GM21360 (cell line): ENCODE measurements at regions not wholly inside any gene's neighbourhood (a gene's known extent, or its start where the extent isn't known, plus 50 kb on each side); places are given as distances from the start of the nearest gene placed in this dataset.
A peak's percentile ranks its signal among the peaks of the same experiment; 100 is the strongest.

Source experiments
- ATAC-seq: cut with Tn5 transposase; IDR thresholded peaks from one replicate; pipeline ENCODE4 v1.9.1; 2021; ENCODE audit warnings: mild to moderate bottlenecking, moderate library complexity; ENCODE audit not compliant: unreplicated experiment

- no peak for ATAC-seq
Measured at GRCh38 chr6:9627916-9628315, 787.0 kb downstream of the TFAP2A start.

DNA sequence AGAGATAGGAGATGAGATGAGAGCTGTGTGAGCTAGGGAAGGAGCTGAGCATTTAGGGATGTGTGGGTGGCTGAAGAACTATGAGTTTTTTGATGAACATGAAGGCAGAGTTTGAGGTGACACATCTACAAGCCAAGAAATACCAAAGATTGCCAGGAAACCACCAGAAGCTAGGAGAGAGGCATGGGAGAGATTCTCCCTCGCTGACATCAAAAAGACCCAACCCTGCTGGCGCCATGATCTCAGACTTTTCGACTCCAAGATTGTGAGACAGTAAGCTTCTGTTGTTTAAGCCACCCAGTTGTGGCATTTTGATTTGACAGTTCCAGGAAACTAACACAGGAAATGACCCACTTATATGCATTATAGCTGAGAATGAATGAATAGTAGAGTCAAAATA is 790.9 kb downstream of the TFAP2A start:
- ATAC-seq = no peak

GRCh38 chr6:9623228-9623832 is 791.5 kb downstream of the TFAP2A start:
- ATAC-seq = no peak

DNA sequence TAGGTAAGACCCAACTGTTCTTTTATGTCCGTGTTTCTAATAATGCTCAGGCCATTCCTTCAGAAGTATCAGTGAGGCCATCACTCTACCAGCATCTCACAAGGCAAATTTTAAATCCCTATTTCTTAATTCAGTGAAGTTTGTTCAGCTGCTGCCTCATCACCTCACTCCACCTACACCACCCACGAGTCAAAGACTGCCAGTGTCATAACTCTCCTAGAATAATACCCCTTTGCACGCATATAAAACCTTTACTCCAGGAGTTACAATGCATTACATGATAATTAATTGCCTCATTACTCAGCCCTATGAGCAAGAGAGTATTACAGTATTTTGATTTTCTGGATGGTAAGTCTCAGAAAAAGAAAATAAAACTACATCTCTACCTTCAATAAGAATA is 793.6 kb downstream of the TFAP2A start:
- ATAC-seq = no peak

DNA sequence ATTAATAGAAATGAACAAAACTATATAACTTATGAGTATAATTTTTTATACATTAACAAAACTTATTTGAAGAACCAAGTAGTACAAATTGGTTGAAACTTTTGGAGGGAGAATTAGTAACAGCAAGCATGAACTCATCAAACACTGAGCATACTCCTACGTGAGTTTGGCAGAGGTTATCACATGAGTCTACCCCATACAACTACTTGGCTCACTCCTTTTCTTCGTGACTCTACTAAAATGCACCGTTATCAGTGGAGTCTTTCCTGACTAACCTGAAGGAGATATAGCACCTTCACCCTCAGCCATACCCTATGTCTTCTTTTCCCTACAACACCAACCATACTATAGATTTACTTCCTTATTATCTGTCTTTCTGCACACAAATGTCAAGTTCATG is 794.2 kb downstream of the TFAP2A start:
- ATAC-seq = no peak

- ATAC-seq = peak; percentile 57
Measured at GRCh38 chr6:9620263-9620662, 794.6 kb downstream of the TFAP2A start.

GRCh38 chr6:9614778-9615177 is 800.1 kb downstream of the TFAP2A start:
- no peak for ATAC-seq

- ATAC-seq = no peak
Measured at GRCh38 chr6:9612489-9612888, 802.4 kb downstream of the TFAP2A start.

GRCh38 chr6:9610620-9611415 is 804.1 kb downstream of the TFAP2A start:
- ATAC-seq = no peak

- ATAC-seq = no peak
Measured at GRCh38 chr6:9606435-9607134, 808.3 kb downstream of the TFAP2A start.

- no peak for ATAC-seq
Measured at GRCh38 chr6:9594746-9595145, 820.1 kb downstream of the TFAP2A start.

GRCh38 chr6:9593554-9593953 is 821.3 kb downstream of the TFAP2A start:
- ATAC-seq = no peak

GRCh38 chr6:9583753-9584352 is 831.0 kb downstream of the TFAP2A start:
- no peak for ATAC-seq

DNA sequence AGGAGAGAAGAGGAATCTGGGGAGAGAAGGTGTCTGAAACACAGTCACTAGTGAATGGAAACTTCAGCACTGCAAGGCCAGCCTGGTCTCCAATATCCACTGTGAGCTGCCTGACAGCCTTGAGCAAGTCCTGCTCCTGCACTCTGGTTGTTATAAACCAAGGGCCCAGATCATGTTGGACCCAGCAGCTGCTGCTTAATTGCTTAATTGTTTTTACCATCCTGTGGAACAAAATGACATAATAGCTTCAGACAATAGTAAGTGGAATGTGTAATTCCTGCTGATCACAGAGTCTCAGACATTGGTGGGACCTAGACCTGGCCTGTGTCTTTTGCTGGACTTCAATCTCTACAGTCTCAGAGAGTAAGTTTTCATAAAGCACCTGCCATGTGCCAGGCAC is 833.7 kb downstream of the TFAP2A start:
- ATAC-seq = no peak

- no peak for ATAC-seq
Measured at GRCh38 chr6:9576521-9576920, 838.4 kb downstream of the TFAP2A start.

- no peak for ATAC-seq
Measured at GRCh38 chr6:9566096-9566495, 848.8 kb downstream of the TFAP2A start.

DNA sequence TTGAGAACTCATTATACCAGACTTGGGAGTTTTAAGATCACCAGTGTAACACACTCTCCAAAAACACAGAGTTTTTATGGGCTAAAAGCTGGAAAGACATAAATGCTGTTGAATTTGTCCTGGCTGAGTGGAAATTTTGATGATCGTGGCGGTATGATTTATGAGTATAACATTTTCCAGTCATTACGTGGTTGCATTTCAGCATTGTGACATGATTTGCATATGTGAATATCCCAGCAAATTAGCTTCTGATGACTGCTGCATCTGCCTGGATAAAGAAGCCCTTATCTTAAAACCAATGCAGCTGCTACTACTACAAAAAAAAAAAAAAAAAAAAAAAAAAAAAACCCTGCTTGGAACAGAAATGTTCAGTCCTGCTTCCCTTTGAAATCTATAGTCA is 850.9 kb downstream of the TFAP2A start:
- ATAC-seq = no peak

DNA sequence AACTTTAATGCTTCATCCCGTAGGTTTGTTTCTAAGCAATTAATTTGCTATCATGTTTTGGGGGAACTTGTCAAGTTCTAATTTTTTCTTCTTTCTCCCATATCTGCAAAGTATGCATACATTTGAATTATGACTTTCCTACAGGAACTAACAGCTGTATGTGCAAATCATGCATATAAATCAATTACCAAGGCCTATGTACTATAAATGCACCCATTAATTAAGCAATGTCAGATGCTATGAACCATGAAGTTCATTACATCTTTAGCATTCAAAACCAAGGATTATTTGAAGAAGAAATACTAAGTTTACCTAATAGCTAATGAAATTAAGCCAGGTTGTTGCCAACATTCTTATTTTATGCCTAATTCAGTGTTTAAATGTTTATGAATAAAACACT is 851.3 kb downstream of the TFAP2A start:
- ATAC-seq = no peak

DNA sequence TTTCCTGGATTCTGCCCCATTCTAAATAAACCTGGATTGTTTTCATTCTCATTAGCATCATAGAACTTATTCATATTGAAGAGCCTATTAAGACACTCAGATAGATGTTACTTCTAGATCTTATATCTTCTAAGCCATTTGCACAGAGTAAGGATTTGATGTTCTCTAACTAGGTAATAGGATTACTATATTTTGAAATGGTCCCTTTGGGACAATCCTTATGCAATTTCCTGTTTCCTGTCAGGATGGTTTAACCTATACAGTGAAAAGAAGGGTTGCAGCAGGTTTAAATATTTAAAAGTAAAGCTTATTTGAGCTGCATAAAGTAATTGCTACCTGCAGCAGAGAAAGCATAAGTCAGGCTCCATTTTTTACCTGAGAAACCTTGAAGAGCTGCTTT is 860.1 kb downstream of the TFAP2A start:
- ATAC-seq = no peak

GRCh38 chr6:9554323-9554722 is 860.6 kb downstream of the TFAP2A start:
- no peak for ATAC-seq

- ATAC-seq = no peak
Measured at GRCh38 chr6:9553002-9553401, 861.9 kb downstream of the TFAP2A start.

- ATAC-seq = no peak
Measured at GRCh38 chr6:9543649-9544048, 871.2 kb downstream of the TFAP2A start.
